Hepatocyte (in vitro differentiated cells): ENCODE measurements at regions not wholly inside any gene's neighbourhood (a gene's known extent, or its start where the extent isn't known, plus 50 kb on each side); places are given as distances from the start of the nearest gene placed in this dataset.

Experiments used
- CTCF ChIP-seq: fragments of 200-600 bp; sonication (generic); IDR thresholded peaks from 2 replicates; pipeline ENCODE4 v1.5.1; 2016; ENCODE audit warnings: antibody characterized with exemption, mild to moderate bottlenecking; ENCODE audit not compliant: poor library complexity
- EZH2 ChIP-seq: fragments of 200-600 bp; sonication (generic); IDR thresholded peaks from 2 replicates; pipeline ENCODE4 v1.6.1; 2016; ENCODE audit warnings: antibody characterized with exemption, mild to moderate bottlenecking, borderline replicate concordance
- EZH2phosphoT487 ChIP-seq: fragments of 200-600 bp; sonication (generic); IDR thresholded peaks from one replicate; pipeline ENCODE4 v1.6.1; 2018; ENCODE audit warnings: antibody characterized with exemption, mild to moderate bottlenecking, low read depth, moderate library complexity; ENCODE audit not compliant: unreplicated experiment, severe bottlenecking

GRCh38 chr5:4847766-4848165, 292.4 kb upstream of the ADAMTS16 start:
- TF ChIP-seq EZH2, result no peak
- no peak for TF ChIP-seq CTCF
- no peak for TF ChIP-seq EZH2phosphoT487
